GM18519 (cell line): ENCODE measurements at regions not wholly inside any gene's neighbourhood (a gene's known extent, or its start where the extent isn't known, plus 50 kb on each side); places are given as distances from the start of the nearest gene placed in this dataset.
A peak's percentile ranks its signal among the peaks of the same experiment; 100 is the strongest.
"Not testable (repeated sequence)": the region's sequence is repeated elsewhere in the genome, so short reads cannot be mapped to it uniquely, and the experiment has no call there.

Experiments
- ATAC-seq: cut with Tn5 transposase; IDR thresholded peaks from one replicate; pipeline ENCODE4 v1.9.1; 2021; ENCODE audit warnings: mild to moderate bottlenecking, moderate library complexity; ENCODE audit not compliant: unreplicated experiment, low FRiP score

GRCh38 chr14:101616202-101616601 lies 54.9 kb downstream of the DIO3 start:
- ATAC-seq = no peak

DNA sequence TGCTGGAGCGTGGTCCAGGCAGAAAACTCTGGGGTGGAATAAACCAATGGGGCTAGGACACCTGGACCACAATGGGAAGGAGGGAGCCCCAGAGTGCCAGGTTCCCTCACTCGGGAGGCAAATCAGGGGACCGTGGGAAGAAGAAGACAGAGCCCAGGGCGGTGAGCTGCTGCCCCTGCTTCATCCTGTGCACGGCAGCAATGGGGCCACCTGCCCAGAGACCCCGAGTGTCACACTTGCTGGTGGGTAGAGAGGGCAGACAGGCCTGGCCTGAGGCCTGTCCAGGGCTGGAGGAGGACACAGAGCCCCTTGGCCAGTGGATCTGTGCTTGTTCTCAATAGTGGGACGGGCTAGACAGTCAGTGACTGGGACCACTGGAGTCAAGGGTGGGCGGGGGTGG lies 58.2 kb downstream of the DIO3 start:
- no peak for ATAC-seq

GRCh38 chr14:101620031-101620788 lies 58.9 kb downstream of the DIO3 start:
- ATAC-seq = no peak

DNA sequence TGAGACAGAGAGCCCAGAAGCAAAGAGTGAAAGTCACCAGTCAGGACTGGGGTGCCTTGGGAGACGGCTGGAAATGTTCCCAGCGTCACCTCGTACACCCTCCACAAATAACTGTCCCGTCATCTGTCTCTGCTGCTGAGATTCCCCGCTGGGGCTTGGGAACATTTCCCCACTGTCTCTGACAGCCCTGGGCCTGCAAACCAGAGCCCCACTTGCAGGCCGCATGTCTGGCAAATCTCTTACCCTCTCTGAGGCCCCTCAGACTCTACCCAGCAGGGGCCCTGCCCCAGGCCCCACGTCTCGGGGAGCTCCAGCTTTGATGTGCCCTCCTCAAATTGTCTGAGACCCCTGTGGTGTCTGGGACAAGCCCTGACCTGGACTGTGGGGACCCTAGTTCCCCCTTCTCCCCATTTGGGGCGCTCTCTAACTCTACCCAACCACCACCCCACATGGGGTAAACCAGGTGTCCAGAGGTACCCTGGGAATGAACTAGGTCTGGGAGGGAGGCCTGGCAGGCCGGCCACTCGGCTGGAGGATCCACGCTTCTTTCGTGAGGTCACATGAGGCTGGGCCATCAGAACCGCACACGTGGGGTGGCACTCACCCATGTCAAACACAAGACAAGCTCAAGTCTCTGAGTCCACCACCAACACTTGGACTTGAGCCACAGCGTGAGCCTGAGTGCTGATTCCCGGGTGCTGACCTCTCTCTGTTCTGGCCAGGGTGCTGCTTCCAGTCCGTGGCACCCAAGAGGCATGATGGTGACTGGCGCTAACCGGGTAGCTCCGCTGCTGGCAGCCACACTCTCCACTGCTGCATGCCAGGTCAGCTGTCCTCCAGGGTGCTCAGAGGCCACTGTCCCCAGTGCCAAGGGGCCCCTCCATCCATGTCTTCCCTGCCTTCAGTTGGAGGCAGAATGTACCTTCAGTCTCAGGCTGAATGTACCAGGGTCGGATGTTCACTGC lies 59.8 kb downstream of the DIO3 start:
- no peak for ATAC-seq

- no peak for ATAC-seq
Measured at GRCh38 chr14:101622251-101623076, 61.2 kb downstream of the DIO3 start.

DNA sequence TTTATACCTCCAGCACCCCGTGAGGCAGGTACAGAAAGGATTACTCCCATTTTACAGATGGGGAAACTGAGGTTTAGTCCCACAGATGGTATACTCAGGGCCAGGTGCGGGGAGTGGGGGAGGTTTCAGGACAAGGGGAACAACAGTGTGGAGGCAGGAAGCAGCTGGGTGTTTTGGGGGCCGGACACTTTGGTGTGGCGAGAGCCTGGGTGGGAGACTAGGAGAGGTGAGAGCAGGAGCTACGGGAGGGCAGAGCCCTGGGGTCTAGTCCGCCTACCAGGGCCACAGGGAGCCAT lies 61.7 kb downstream of the DIO3 start:
- no peak for ATAC-seq

DNA sequence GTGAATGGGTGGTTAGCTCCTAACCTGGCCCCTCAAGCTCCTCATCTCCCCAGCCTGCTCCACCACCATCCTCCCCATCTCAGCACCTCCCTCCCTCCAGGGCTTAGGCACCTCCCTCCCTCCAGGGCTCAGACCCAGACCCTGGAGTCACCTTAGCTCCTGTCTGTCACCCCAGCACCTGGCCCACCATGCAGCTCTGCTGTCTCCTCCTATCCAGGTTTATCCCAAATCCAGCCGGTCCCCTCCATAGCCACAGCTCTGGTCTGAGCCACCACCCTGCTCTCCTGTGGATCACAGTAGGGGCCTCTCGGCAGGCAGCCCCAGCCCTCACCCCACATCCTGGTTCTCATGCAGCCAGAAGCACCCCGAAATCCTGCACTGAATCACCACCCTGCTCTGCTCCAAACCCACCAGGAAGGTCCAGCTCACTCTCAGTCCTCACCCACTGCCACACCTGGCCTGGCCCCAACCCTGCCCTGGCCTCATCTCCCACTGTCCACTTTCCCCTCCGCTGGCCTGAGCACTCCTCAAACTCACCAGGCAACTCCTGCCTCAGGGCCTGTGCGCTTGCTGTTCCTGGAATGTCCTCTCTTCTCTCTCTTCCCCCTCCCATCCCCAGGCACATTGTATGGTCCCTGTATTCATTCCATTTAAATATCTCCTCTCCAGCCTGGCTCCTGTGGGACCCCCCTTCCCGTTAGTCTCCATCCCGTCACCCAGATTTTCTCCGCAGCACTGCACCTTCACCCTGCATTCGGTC lies 62.6 kb downstream of the DIO3 start:
- no peak for ATAC-seq

DNA sequence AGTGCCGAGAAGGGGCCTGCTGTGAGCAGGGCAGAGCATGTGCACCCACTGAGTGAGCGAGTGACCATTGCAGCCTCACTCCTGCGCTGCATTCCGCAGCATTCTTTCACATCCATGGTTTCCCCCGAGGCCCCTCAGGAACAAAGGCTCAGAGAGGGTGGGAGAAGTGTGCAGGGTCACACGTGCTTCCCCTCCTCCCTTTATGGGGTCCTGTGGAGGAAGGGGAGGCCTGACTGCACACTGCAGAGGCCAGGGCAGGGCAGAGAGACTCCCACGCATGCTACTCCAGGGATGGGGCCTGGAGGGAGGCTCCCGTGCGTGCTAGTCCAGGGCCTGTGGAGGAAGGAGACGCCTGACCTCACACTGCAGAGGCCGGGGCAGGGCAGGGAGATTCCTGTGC lies 63.2 kb downstream of the DIO3 start:
- ATAC-seq = no peak

- ATAC-seq = no peak
Measured at GRCh38 chr14:101625336-101626097, 64.2 kb downstream of the DIO3 start.

DNA sequence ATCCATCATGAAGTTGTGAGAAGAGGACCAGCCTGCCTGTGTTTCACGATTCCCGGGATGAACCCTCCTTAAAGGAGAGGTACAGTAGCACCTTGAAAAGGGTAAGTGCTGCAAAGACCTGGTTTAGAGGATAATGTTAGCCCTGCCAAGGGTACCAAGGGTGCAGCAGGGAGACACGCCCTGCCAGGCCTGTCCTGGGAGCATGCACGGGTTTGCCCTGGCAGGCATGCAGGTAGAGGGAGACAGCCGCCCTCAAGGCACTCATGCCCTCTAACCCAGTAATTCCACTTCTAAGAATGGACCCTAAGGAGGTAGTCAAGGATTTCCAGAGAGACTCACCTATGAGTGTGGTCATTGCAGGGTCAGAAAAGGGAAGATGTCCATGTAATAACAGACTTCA lies 65.0 kb downstream of the DIO3 start:
- ATAC-seq = no peak

DNA sequence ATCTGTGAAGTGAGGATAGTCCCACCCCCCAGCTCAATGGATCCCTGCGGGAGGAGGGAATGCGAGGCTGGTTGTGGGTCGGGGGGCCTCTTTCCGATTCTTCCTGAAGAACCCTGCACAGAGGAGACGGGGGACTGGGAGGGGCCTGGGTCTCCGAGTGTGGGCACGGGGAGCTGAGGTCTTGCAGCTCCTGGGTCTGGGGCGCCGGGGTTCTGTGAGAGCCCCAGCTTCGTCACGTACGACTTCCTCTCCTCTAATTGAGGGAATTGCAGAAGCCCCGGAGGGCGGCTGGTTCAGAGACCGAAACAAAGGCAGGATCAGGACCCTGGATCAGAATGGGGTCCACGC lies 66.6 kb downstream of the DIO3 start:
- no peak for ATAC-seq

DNA sequence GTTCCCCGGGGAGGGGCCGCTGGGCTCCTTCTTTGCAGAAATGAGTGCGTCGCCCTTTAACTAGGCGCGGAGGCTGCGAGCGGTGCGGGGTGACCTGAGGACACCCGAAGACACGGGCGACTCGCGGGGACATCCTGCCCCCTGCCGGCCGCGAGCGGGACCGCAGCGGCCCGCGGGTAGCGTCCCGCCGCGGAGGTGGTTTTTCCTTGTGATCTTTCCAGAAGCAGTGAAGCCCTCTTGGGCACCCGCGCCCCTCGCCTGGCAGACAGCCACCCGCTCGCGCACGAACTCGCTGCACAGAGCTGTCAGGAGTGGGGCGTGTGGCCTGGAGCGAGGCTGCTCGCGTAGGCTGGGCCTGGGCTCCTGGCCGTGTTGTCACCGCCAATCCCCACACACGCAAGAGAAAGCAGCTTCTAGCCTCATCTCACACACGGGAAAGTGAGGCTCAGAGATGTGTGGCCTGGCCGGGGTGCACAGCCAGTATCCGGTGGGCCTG lies 67.2 kb downstream of the DIO3 start:
- ATAC-seq = peak; percentile 59

- ATAC-seq = no peak
Measured at GRCh38 chr14:101628975-101629374, 67.7 kb downstream of the DIO3 start.

DNA sequence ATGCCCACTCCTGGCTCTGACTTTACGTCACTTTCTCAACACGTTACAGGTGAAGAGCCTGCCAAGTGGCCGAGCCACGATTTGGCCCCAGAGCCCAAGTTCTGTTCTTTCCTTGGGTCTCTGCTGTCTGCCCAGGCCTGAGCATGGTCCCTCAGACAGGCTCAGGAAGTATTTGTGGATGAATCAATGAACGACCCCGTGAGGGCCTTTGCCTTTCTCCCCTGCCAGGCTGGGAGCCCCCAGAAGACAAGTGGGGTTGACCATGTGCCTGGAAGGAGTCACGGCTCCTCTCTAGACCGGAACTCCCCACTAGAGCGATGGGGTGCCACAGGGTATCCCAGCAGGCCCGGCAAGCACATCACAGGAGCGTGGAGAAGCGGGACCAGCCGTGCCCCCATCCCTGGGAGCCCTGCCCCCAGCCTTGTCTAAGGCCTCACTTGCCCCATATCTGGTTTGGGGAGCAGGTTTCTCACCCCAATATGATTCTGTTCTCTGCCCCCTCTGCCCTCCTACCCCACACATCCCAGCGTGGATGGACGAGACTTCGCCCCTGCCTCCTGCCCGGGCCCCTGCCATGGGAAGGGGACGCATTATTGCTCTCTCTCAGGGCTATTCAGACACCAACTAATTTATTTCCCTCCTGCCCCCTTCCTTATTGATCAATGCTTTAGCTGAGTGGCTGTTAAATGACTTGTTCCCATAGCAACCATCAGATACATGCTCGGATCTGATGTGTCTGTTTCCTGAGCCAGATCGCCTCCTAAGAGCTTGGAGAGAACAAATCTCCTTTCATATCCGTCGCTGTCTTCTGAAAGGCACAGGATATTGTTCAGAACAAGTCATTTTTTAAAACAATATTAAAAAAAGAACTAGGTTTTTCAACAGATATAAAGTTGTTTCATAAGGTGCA lies 69.0 kb downstream of the DIO3 start:
- ATAC-seq = no peak

DNA sequence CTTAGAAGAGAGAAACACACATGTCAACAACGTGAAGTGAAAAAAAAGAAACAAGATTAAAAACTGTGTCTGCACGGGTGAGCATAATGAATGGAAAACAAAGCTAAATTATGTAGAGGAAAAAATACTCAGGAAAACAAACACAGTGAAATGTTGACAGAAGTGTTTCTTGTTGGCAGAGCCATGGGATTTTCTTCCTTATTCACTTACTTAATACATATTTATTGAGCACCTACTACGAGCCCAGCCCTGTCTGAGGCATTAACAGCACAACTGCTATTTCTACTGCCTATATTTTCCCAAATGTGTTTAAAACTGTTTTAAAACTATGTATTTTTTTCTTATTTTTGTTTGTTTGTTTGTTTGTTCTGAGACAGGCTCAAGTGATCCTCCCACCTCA lies 69.9 kb downstream of the DIO3 start:
- ATAC-seq = no peak

DNA sequence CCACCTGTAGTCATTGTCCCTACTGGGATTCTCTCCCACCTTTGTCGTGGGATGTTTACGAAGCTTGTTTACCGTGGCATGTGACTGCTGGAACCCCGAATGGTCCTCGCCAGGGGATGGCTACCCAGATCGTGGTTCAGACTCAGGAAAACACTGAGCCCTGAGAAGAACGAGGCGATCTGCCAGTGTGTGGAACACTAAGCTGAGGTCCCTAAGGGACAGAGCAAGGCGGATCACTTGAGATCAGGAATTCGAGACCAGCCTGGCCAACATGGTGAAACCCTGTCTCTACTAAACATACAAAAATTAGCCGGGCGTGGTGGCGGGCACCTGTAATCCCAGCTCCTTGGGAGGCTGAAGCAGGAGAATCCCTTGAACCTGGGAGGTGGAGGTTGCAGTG lies 70.7 kb downstream of the DIO3 start:
- not testable (repeated sequence) for ATAC-seq

GRCh38 chr14:101632520-101632919 lies 71.2 kb downstream of the DIO3 start:
- no peak for ATAC-seq

DNA sequence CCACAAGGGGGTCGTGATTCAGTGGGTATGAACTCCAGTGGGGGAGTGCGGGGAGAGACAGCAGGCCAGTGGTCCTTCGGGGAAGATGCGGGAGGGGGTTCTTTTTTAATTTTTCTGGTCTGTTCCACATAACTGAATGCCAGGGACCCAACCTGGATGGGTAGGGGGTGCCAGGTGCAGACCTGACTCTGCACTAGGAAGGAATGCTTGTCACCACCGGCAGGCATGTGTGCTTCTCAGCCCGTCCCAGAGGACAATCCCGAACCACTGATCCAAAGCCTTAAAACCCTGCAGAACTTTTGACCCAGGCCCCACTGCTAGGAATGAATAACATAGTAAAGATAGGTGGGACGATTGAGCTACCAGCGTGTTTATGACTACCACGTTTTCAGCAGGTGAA lies 72.0 kb downstream of the DIO3 start:
- no peak for ATAC-seq
